Mesenchymal stem cell (in vitro differentiated cells and primary cell): ENCODE measurements at regions not wholly inside any gene's neighbourhood (a gene's known extent, or its start where the extent isn't known, plus 50 kb on each side); places are given as distances from the start of the nearest gene placed in this dataset.
A peak's percentile ranks its signal among the peaks of the same experiment; 100 is the strongest.

Experiments
- DNase-seq: peaks from one replicate; pipeline ENCODE4 v3.0.0-alpha.2; 2013
- H2AFZ ChIP-seq: one replicate; pipeline ENCODE4 v1.6.1; 2013; ENCODE audit warnings: low read depth, mild to moderate bottlenecking, control low read depth, inconsistent platforms, low read length, moderate library complexity
- H2AK5ac ChIP-seq: 2 replicates; pipeline ENCODE4 v1.6.1; 2013; ENCODE audit warnings: low read length, moderate library complexity, mild to moderate bottlenecking, inconsistent platforms; ENCODE audit not compliant: severe bottlenecking
- H2BK120ac ChIP-seq: one replicate; pipeline ENCODE4 v1.6.1; 2013; ENCODE audit warnings: low read depth, mild to moderate bottlenecking, inconsistent platforms, low read length, moderate library complexity
- H2BK12ac ChIP-seq, 2 experiments: one replicate each; pipeline ENCODE4 v1.6.1; 2013; ENCODE audit warnings: inconsistent platforms in 2 of 2, low read length in 2 of 2, mild to moderate bottlenecking in 2 of 2, moderate library complexity in 2 of 2, control low read depth in 1 of 2
- H2BK15ac ChIP-seq: one replicate; pipeline ENCODE4 v1.6.1; 2013; ENCODE audit warnings: mild to moderate bottlenecking, low read depth, inconsistent platforms; ENCODE audit not compliant: poor library complexity, severe bottlenecking
- H2BK5ac ChIP-seq: 2 replicates; pipeline ENCODE4 v1.6.1; 2013; ENCODE audit warnings: low read depth, mild to moderate bottlenecking, low read length, control low read depth, inconsistent platforms; ENCODE audit not compliant: poor library complexity, severe bottlenecking
- H3K14ac ChIP-seq, 2 experiments: one replicate each; pipeline ENCODE4 v1.6.1; 2013; ENCODE audit warnings: inconsistent platforms in 2 of 2, low read length in 2 of 2, control low read depth in 1 of 2, mild to moderate bottlenecking in 1 of 2, moderate library complexity in 1 of 2
- H3K18ac ChIP-seq, 2 experiments: one replicate each; pipeline ENCODE4 v1.6.1; 2013; ENCODE audit warnings: inconsistent platforms in 2 of 2, low read length in 2 of 2, control low read depth in 1 of 2, low read depth in 1 of 2, mild to moderate bottlenecking in 1 of 2
- H3K23ac ChIP-seq, 2 experiments: one replicate each; pipeline ENCODE4 v1.6.1; 2013; ENCODE audit warnings: inconsistent platforms in 2 of 2, low read length in 2 of 2, mild to moderate bottlenecking in 2 of 2, moderate library complexity in 2 of 2, control low read depth in 1 of 2
- H3K27ac ChIP-seq: 2 replicates; pipeline ENCODE4 v1.5.1; 2013; ENCODE audit warnings: mild to moderate bottlenecking, moderate library complexity, low read length, control low read depth, inconsistent platforms; ENCODE audit not compliant: poor library complexity, severe bottlenecking
- H3K27me3 ChIP-seq, 2 experiments: 2 replicates each; pipeline versions ENCODE4 v1.6.1 to v1.7.0; 2013; ENCODE audit warnings: low read length in 2 of 2, mild to moderate bottlenecking in 2 of 2, moderate library complexity in 2 of 2, control low read depth in 1 of 2, inconsistent platforms in 1 of 2; ENCODE audit not compliant: control insufficient read depth in 1 of 2, insufficient read depth in 1 of 2
- H3K36me3 ChIP-seq, 2 experiments: 2 replicates each; pipeline versions ENCODE4 v1.6.1 to v1.7.0; 2013; ENCODE audit warnings: low read length in 2 of 2, control low read depth in 1 of 2, inconsistent platforms in 1 of 2, low read depth in 1 of 2, mild to moderate bottlenecking in 1 of 2; ENCODE audit not compliant: insufficient read depth in 2 of 2, control insufficient read depth in 1 of 2
- H3K4ac ChIP-seq, 2 experiments: one replicate each; pipeline ENCODE4 v1.6.1; 2013; ENCODE audit warnings: inconsistent platforms in 2 of 2, low read length in 2 of 2, mild to moderate bottlenecking in 2 of 2, moderate library complexity in 2 of 2, control low read depth in 1 of 2, low read depth in 1 of 2
- H3K4me1 ChIP-seq: 2 replicates; pipeline ENCODE4 v1.6.1; 2013; ENCODE audit warnings: low read depth, low read length, control low read depth; ENCODE audit not compliant: control insufficient read depth, insufficient read depth
- H3K4me2 ChIP-seq: 2 replicates; pipeline ENCODE4 v1.6.1; 2013; ENCODE audit warnings: low read length, mild to moderate bottlenecking, inconsistent platforms; ENCODE audit not compliant: poor library complexity, severe bottlenecking
- H3K4me3 ChIP-seq, 2 experiments: 2 replicates each; pipeline versions ENCODE4 v1.5.1 to v1.7.0; 2013; ENCODE audit warnings: low read length in 2 of 2, mild to moderate bottlenecking in 2 of 2, control low read depth in 1 of 2, low read depth in 1 of 2; ENCODE audit not compliant: insufficient read depth in 1 of 2
- H3K79me1 ChIP-seq: replicated peaks from 2 replicates; pipeline ENCODE4 v1.6.1; 2013; ENCODE audit warnings: mild to moderate bottlenecking, control low read depth, low read length, inconsistent platforms; ENCODE audit not compliant: poor library complexity, severe bottlenecking
- H3K9ac ChIP-seq: 2 replicates; pipeline ENCODE4 v1.7.0; 2013; ENCODE audit warnings: mild to moderate bottlenecking, low read length, moderate library complexity
- H3K9me3 ChIP-seq: 2 replicates; pipeline ENCODE4 v1.7.0; 2013; ENCODE audit warnings: mild to moderate bottlenecking, low read length; ENCODE audit not compliant: control insufficient read depth
- H4K8ac ChIP-seq: one replicate; pipeline ENCODE4 v1.6.1; 2013; ENCODE audit warnings: inconsistent platforms, mild to moderate bottlenecking, low read length, moderate library complexity
- H4K91ac ChIP-seq: one replicate; pipeline ENCODE4 v1.6.1; 2013; ENCODE audit warnings: mild to moderate bottlenecking, low read length, inconsistent platforms
- WGBS: methylation state at CpG from one replicate; pipeline ENCODE4 v1.1.7; 2013; ENCODE audit warnings: mixed read lengths; 5-methylcytosine and 5-hydroxymethylcytosine counted together

- 84% methylated on average over 26 of the region's 26 CpGs for WGBS
These were observed 78.5 kb upstream of the GPC1 start for GRCh38 chr2:240356700-240357640.

GRCh38 chr2:240357641-240358012, 77.8 kb upstream of the GPC1 start:
- no peak overlapping the region for H2AFZ ChIP-seq
- H3K4me3 ChIP-seq = no peak overlapping the region
- H3K4me2 ChIP-seq = no peak overlapping the region
- no peaks in the 10 kb centered on the region for H3K79me1 ChIP-seq
- H3K36me3 ChIP-seq = no peaks in the 10 kb centered on the region
- no peak overlapping the region for H2BK15ac ChIP-seq
- H3K27me3 ChIP-seq = peaks cover 8 to 34% of the 10 kb centered on the region in 2 experiments
- no peak overlapping the region for H3K4ac ChIP-seq
- H4K8ac ChIP-seq = no peak overlapping the region
- H3K18ac ChIP-seq = no peak overlapping the region
- no peak overlapping the region for H2BK120ac ChIP-seq
- peaks cover 19% of the 10 kb centered on the region for H3K9me3 ChIP-seq
- H4K91ac ChIP-seq = no peak overlapping the region
- no peak for DNase-seq
- H3K23ac ChIP-seq = no peak overlapping the region
- WGBS = 86% methylated on average over 4 of the region's 4 CpGs
- no peak overlapping the region for H2AK5ac ChIP-seq
- peaks cover 3% of the 10 kb centered on the region for H3K4me1 ChIP-seq
- no peak overlapping the region for H2BK5ac ChIP-seq
- no peak overlapping the region for H3K9ac ChIP-seq
- H3K27ac ChIP-seq = no peak overlapping the region
- H3K14ac ChIP-seq = no peak overlapping the region
- no peak overlapping the region for H2BK12ac ChIP-seq

More at GRCh38 chr2:240356700-240357640, 78.5 kb upstream of the GPC1 start:
- Histone ChIP-seq H2BK120ac (no peak overlapping the region), H3K4me3 (no peak overlapping the region), H2BK5ac (no peak overlapping the region), H3K14ac (no peak overlapping the region), H3K27me3 (peaks cover 8 to 37% of the 10 kb centered on the region in 2 experiments), H3K36me3 (no peaks in the 10 kb centered on the region), H3K4ac (no peak overlapping the region), H3K9ac (no peak overlapping the region), H2AFZ (no peak overlapping the region), H3K4me1 (peaks cover 3% of the 10 kb centered on the region), H2BK12ac (no peak overlapping the region), H3K79me1 (no peaks in the 10 kb centered on the region), H3K9me3 (peaks cover 19% of the 10 kb centered on the region), H3K27ac (no peak overlapping the region), H4K8ac (no peak overlapping the region), H3K4me2 (no peak overlapping the region), H3K18ac (no peak overlapping the region), H2AK5ac (no peak overlapping the region), H3K23ac (no peak overlapping the region), H2BK15ac (no peak overlapping the region), H4K91ac (no peak overlapping the region)
- DNase-seq = no peak

GRCh38 chr2:240358080-240358479, 77.4 kb upstream of the GPC1 start:
- peaks cover 3% of the 10 kb centered on the region for H3K4me1 ChIP-seq
- no peak overlapping the region for H2BK120ac ChIP-seq
- no peak overlapping the region for H4K8ac ChIP-seq
- no peak overlapping the region for H3K23ac ChIP-seq
- no peak overlapping the region for H4K91ac ChIP-seq
- no peak overlapping the region for H2BK12ac ChIP-seq
- H2BK15ac ChIP-seq = peak overlapping the region; percentile 44
- H2BK5ac ChIP-seq = no peak overlapping the region
- no peak overlapping the region for H3K4me2 ChIP-seq
- DNase-seq = no peak
- no peak overlapping the region for H3K9ac ChIP-seq
- H3K79me1 ChIP-seq = no peaks in the 10 kb centered on the region
- peaks cover 8 to 34% of the 10 kb centered on the region in 2 experiments for H3K27me3 ChIP-seq
- no peak overlapping the region for H3K4ac ChIP-seq
- no peaks in the 10 kb centered on the region for H3K36me3 ChIP-seq
- H2AK5ac ChIP-seq = no peak overlapping the region
- H3K4me3 ChIP-seq = no peak overlapping the region
- WGBS = 64% methylated on average over 7 of the region's 7 CpGs
- no peak overlapping the region for H2AFZ ChIP-seq
- no peak overlapping the region for H3K18ac ChIP-seq
- no peak overlapping the region for H3K27ac ChIP-seq
- peaks cover 19% of the 10 kb centered on the region for H3K9me3 ChIP-seq
- H3K14ac ChIP-seq = no peak overlapping the region

DNA sequence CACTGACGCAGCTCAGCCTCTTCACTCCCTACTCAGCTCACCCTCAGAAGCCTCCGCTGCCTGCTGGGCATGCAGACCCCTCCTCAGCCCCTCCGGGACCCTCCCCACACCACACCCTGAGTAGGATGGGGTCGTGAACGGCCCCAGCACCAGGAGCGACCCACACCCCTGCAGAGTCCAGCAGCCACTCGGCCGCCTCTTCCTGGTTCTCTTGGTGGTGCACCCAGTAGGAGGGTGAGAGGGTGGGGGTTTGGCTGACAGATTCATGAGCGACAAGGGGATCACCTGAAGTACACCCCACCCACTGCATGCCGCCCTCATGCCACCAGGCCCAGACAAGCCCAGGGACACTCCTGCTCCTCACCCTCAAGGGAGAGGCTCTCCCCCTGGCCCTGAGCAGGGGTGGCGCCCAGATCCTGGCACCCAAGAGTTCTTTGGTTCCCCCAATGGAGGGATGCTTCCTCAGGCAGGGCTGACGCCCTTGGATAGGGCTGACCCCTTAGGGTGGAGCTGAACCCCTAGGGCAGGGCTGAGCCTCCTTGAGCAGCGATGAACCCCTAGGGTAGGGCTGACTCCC, 76.6 kb upstream of the GPC1 start:
- Histone ChIP-seq H4K91ac (no peak overlapping the region), H3K4me1 (peaks cover 3% of the 10 kb centered on the region), H4K8ac (no peak overlapping the region), H3K4me2 (no peak overlapping the region), H3K23ac (no peak overlapping the region), H3K4ac (no peak overlapping the region), H3K9me3 (peaks cover 19% of the 10 kb centered on the region), H3K14ac (peak overlapping the region in 1 of 2 experiments; percentile 66), H3K36me3 (no peaks in the 10 kb centered on the region), H3K4me3 (no peak overlapping the region), H2BK12ac (no peak overlapping the region), H2AFZ (no peak overlapping the region), H3K27ac (no peak overlapping the region), H3K27me3 (peaks cover 8 to 37% of the 10 kb centered on the region in 2 experiments), H3K18ac (no peak overlapping the region), H2BK15ac (no peak overlapping the region), H2BK120ac (no peak overlapping the region), H3K79me1 (no peaks in the 10 kb centered on the region), H2BK5ac (no peak overlapping the region), H2AK5ac (no peak overlapping the region), H3K9ac (no peak overlapping the region)
- DNase-seq = no peak
- WGBS = 77% methylated on average over 7 of the region's 13 CpGs
